SJSA1 (cell line): ENCODE measurements at regions not wholly inside any gene's neighbourhood (a gene's known extent, or its start where the extent isn't known, plus 50 kb on each side); places are given as distances from the start of the nearest gene placed in this dataset.

ENCODE experiments used
- DNase-seq, 2 experiments: peaks; one replicate each; pipeline ENCODE4 v3.0.0-alpha.2; 2015 to 2020; ENCODE audit warnings: low spot score in 2 of 2, low read depth in 1 of 2
- H3K27ac ChIP-seq: fragments of 250-450 bp; sonication (Bioruptor Pico); 2 replicates; pipeline ENCODE4 v1.5.1; 2020; ENCODE audit warnings: mild to moderate bottlenecking, moderate library complexity
- H3K27me3 ChIP-seq: fragments of 250-450 bp; sonication (Bioruptor Pico); replicated peaks from 2 replicates; pipeline ENCODE4 v1.5.1; 2020; ENCODE audit warnings: mild to moderate bottlenecking, moderate library complexity
- H3K36me3 ChIP-seq: fragments of 250-450 bp; sonication (Bioruptor Pico); 2 replicates; pipeline ENCODE4 v1.5.1; 2020; ENCODE audit warnings: mild to moderate bottlenecking
- H3K4me1 ChIP-seq: fragments of 250-450 bp; sonication (Bioruptor Pico); replicated peaks from 2 replicates; pipeline ENCODE4 v1.6.1; 2021; ENCODE audit warnings: mild to moderate bottlenecking
- H3K4me3 ChIP-seq: fragments of 250-450 bp; sonication (Bioruptor Pico); 2 replicates; pipeline ENCODE4 v1.5.1; 2020; ENCODE audit warnings: mild to moderate bottlenecking
- H3K9me3 ChIP-seq: fragments of 250-450 bp; sonication (Bioruptor Pico); replicated peaks from 2 replicates; pipeline ENCODE4 v1.5.1; 2020; ENCODE audit warnings: mild to moderate bottlenecking

- Histone ChIP-seq H3K4me3 (no peak overlapping the region), H3K4me1 (peaks cover 8% of the 10 kb centered on the region), H3K9me3 (no peaks in the 10 kb centered on the region), H3K36me3 (no peaks in the 10 kb centered on the region), H3K27me3 (no peaks in the 10 kb centered on the region), H3K27ac (no peak overlapping the region)
- no peak for DNase-seq
These were observed 298.1 kb downstream of the TGFB2 start for GRCh38 chr1:218643281-218643680.

GRCh38 chr1:218643926-218644325 is 298.8 kb downstream of the TGFB2 start:
- H3K9me3 ChIP-seq, result no peaks in the 10 kb centered on the region
- H3K36me3 ChIP-seq, result no peaks in the 10 kb centered on the region
- peaks cover 8% of the 10 kb centered on the region for H3K4me1 ChIP-seq
- peak; percentile 57 to 72 for DNase-seq
- H3K27me3 ChIP-seq, result no peaks in the 10 kb centered on the region
- H3K4me3 ChIP-seq, result no peak overlapping the region
- H3K27ac ChIP-seq, result peak overlapping the region; percentile 32

GRCh38 chr1:218646288-218646687 is 301.2 kb downstream of the TGFB2 start:
- no peak for DNase-seq
- H3K9me3 ChIP-seq, result no peaks in the 10 kb centered on the region

GRCh38 chr1:218656301-218657037 is 311.3 kb downstream of the TGFB2 start:
- Histone ChIP-seq H3K27me3 (no peaks in the 10 kb centered on the region), H3K9me3 (no peaks in the 10 kb centered on the region), H3K27ac (peak overlapping the region; percentile 98; the same call in 1 of the 2 replicates), H3K4me3 (no peak overlapping the region), H3K4me1 (peaks cover 51% of the 10 kb centered on the region), H3K36me3 (no peaks in the 10 kb centered on the region)
- no peak for DNase-seq

More at GRCh38 chr1:218646288-218646687, 301.2 kb downstream of the TGFB2 start:
- H3K36me3 ChIP-seq, result no peaks in the 10 kb centered on the region
- no peak overlapping the region for H3K27ac ChIP-seq
- H3K4me3 ChIP-seq, result no peak overlapping the region
- H3K4me1 ChIP-seq, result peaks cover 8% of the 10 kb centered on the region
- H3K27me3 ChIP-seq, result no peaks in the 10 kb centered on the region

GRCh38 chr1:218658269-218658668 is 313.1 kb downstream of the TGFB2 start:
- no peaks in the 10 kb centered on the region for H3K9me3 ChIP-seq
- H3K36me3 ChIP-seq, result no peaks in the 10 kb centered on the region
- DNase-seq, result no peak
- no peak overlapping the region for H3K4me3 ChIP-seq
- no peaks in the 10 kb centered on the region for H3K27me3 ChIP-seq
- peak overlapping the region; percentile 98 for H3K27ac ChIP-seq
- H3K4me1 ChIP-seq, result peaks cover 52% of the 10 kb centered on the region

GRCh38 chr1:218658899-218659298 is 313.8 kb downstream of the TGFB2 start:
- H3K27me3 ChIP-seq, result no peaks in the 10 kb centered on the region
- peak; percentile 77 to 86 for DNase-seq
- H3K36me3 ChIP-seq, result no peaks in the 10 kb centered on the region
- no peaks in the 10 kb centered on the region for H3K9me3 ChIP-seq
- no peak overlapping the region for H3K4me3 ChIP-seq
- H3K27ac ChIP-seq, result peak overlapping the region; percentile 98
- H3K4me1 ChIP-seq, result peaks cover 52% of the 10 kb centered on the region

- H3K36me3 ChIP-seq, result no peaks in the 10 kb centered on the region
- no peaks in the 10 kb centered on the region for H3K27me3 ChIP-seq
- H3K4me3 ChIP-seq, result no peak overlapping the region
- peaks cover 62% of the 10 kb centered on the region for H3K4me1 ChIP-seq
- peak; percentile 71 to 85 for DNase-seq
- H3K27ac ChIP-seq, result peak overlapping the region; percentile 98
- no peaks in the 10 kb centered on the region for H3K9me3 ChIP-seq
These were observed 315.0 kb downstream of the TGFB2 start for GRCh38 chr1:218659911-218660677.

GRCh38 chr1:218660678-218661053 is 315.5 kb downstream of the TGFB2 start:
- Histone ChIP-seq H3K4me3 (no peak overlapping the region), H3K27ac (peak overlapping the region; percentile 98), H3K4me1 (peaks cover 66% of the 10 kb centered on the region), H3K9me3 (no peaks in the 10 kb centered on the region), H3K36me3 (no peaks in the 10 kb centered on the region), H3K27me3 (no peaks in the 10 kb centered on the region)
- peak in 1 of 2 experiments; percentile 86 for DNase-seq

- no peak for DNase-seq
- Histone ChIP-seq H3K27me3 (no peaks in the 10 kb centered on the region), H3K4me1 (peaks cover 71% of the 10 kb centered on the region), H3K36me3 (no peaks in the 10 kb centered on the region), H3K4me3 (no peak overlapping the region), H3K27ac (peak overlapping the region; percentile 98), H3K9me3 (no peaks in the 10 kb centered on the region)
These were observed 316.3 kb downstream of the TGFB2 start for GRCh38 chr1:218661411-218661810.

GRCh38 chr1:218664385-218665170 is 319.4 kb downstream of the TGFB2 start:
- H3K4me3 ChIP-seq, result no peak overlapping the region
- peak overlapping the region; percentile 66 for H3K27ac ChIP-seq
- H3K4me1 ChIP-seq, result peaks cover 42% of the 10 kb centered on the region
- H3K27me3 ChIP-seq, result no peaks in the 10 kb centered on the region
- no peaks in the 10 kb centered on the region for H3K9me3 ChIP-seq
- H3K36me3 ChIP-seq, result no peaks in the 10 kb centered on the region
- DNase-seq, result peak in 1 of 2 experiments; percentile 62

GRCh38 chr1:218665221-218665620 is 320.1 kb downstream of the TGFB2 start:
- H3K27me3 ChIP-seq, result no peaks in the 10 kb centered on the region
- no peaks in the 10 kb centered on the region for H3K9me3 ChIP-seq
- H3K4me1 ChIP-seq, result peaks cover 37% of the 10 kb centered on the region
- peak in 1 of 2 experiments; percentile 59 for DNase-seq
- peak overlapping the region; percentile 66 for H3K27ac ChIP-seq
- no peaks in the 10 kb centered on the region for H3K36me3 ChIP-seq
- H3K4me3 ChIP-seq, result no peak overlapping the region

- Histone ChIP-seq H3K4me1 (peaks cover 31% of the 10 kb centered on the region), H3K4me3 (no peak overlapping the region), H3K27ac (no peak overlapping the region), H3K9me3 (no peaks in the 10 kb centered on the region), H3K36me3 (0 out of 2 replicates have a peak, but pooled peaks cover 2% of the 10 kb centered on the region), H3K27me3 (no peaks in the 10 kb centered on the region)
- no peak for DNase-seq
These were observed 321.1 kb downstream of the TGFB2 start for GRCh38 chr1:218666263-218666662.

GRCh38 chr1:218667781-218668516 is 322.8 kb downstream of the TGFB2 start:
- H3K9me3 ChIP-seq, result no peaks in the 10 kb centered on the region
- no peak overlapping the region for H3K4me3 ChIP-seq
- H3K36me3 ChIP-seq, result 0 out of 2 replicates have a peak, but pooled peaks cover 2% of the 10 kb centered on the region
- no peaks in the 10 kb centered on the region for H3K27me3 ChIP-seq
- H3K4me1 ChIP-seq, result peaks cover 39% of the 10 kb centered on the region
- H3K27ac ChIP-seq, result no peak overlapping the region
- no peak for DNase-seq
